ENCODE measurements at regions not wholly inside any gene's neighbourhood (a gene's known extent, or its start where the extent isn't known, plus 50 kb on each side); places are given as distances from the start of the nearest gene placed in this dataset.

- Histone ChIP-seq H3K9me3 (ENCODE audit: control insufficient read depth, insufficient read depth, low read depth, low read length) (no peaks in the 10 kb centered on the region), H3K27ac (ENCODE audit: extremely low read depth, low read depth, low read length) (no peak overlapping the region), H3K4me1 (ENCODE audit: control insufficient read depth, insufficient read depth, low read length) (no peaks in the 10 kb centered on the region), H3K36me3 (ENCODE audit: control insufficient read depth in 2 of 2, insufficient read depth in 1 of 2, low read length in 2 of 2) (no peaks in the 10 kb centered on the region), H3K4me3 (ENCODE audit: low read depth, low read length) (no peak overlapping the region)
- POLR2A ChIA-PET = no interaction called here
- CTCF ChIA-PET = no interaction called here
- TF ChIP-seq ZNF146 (tag by site-specific recombination; IDR thresholded peaks at IDR 0.05) (no peak), CTCF (tag by site-specific recombination; IDR thresholded peaks at IDR 0.05) (no peak), ZNF501 (tag by site-specific recombination; IDR thresholded peaks at IDR 0.05) (no peak), ZNF366 (tag by site-specific recombination; conservative IDR thresholded peaks at IDR 0.05) (no peak), AEBP2 (tag by site-specific recombination; IDR thresholded peaks at IDR 0.05; ENCODE audit: borderline replicate concordance) (no peak)
These were observed 177.7 kb downstream of the BTBD3 start for GRCh38 chr20:12095180-12095920.

- POLR2A ChIA-PET = no interaction called here
These were observed 180.7 kb downstream of the BTBD3 start for GRCh38 chr20:12098421-12098820.

More at GRCh38 chr20:12098421-12098820, 180.7 kb downstream of the BTBD3 start:
- Histone ChIP-seq H3K27ac (ENCODE audit: extremely low read depth, low read depth, low read length) (no peak overlapping the region), H3K4me1 (ENCODE audit: control insufficient read depth, insufficient read depth, low read length) (no peaks in the 10 kb centered on the region), H3K36me3 (ENCODE audit: control insufficient read depth in 2 of 2, insufficient read depth in 1 of 2, low read length in 2 of 2) (no peaks in the 10 kb centered on the region), H3K9me3 (ENCODE audit: control insufficient read depth, insufficient read depth, low read depth, low read length) (no peaks in the 10 kb centered on the region), H3K4me3 (ENCODE audit: low read depth, low read length) (no peak overlapping the region)
- no peak for TF ChIP-seq PRDM10 (tag by site-specific recombination; IDR thresholded peaks at IDR 0.05)
- TF ChIP-seq ZBTB20 (tag by site-specific recombination; IDR thresholded peaks at IDR 0.05) = no peak
- TF ChIP-seq ZNF785 (tag by site-specific recombination; IDR thresholded peaks at IDR 0.05) = no peak
- no peak for TF ChIP-seq ZNF121 (tag by site-specific recombination; IDR thresholded peaks at IDR 0.05)
- TF ChIP-seq INSM2 (tag by site-specific recombination; IDR thresholded peaks at IDR 0.05) = no peak
- TF ChIP-seq KLF8 (tag by site-specific recombination; IDR thresholded peaks at IDR 0.05) = no peak
- TF ChIP-seq ZEB2 (tag by site-specific recombination; IDR thresholded peaks at IDR 0.05) = no peak
- no peak for TF ChIP-seq ZNF292 (tag by site-specific recombination; IDR thresholded peaks at IDR 0.05; ENCODE audit: borderline replicate concordance, low read depth)
- no peak for TF ChIP-seq ZNF626 (tag by site-specific recombination; IDR thresholded peaks at IDR 0.05)
- no peak for TF ChIP-seq ZFP3 (tag by site-specific recombination; IDR thresholded peaks at IDR 0.05; ENCODE audit: low read depth)
- TF ChIP-seq ZNF670 (tag by site-specific recombination; IDR thresholded peaks at IDR 0.05; ENCODE audit: low read depth) = no peak
- TF ChIP-seq ZNF571 (tag by site-specific recombination; IDR thresholded peaks at IDR 0.05) = no peak
- TF ChIP-seq ZNF341 (tag by site-specific recombination; IDR thresholded peaks at IDR 0.05; ENCODE audit: low read depth) = no peak
- no peak for TF ChIP-seq KLF9 (tag by site-specific recombination; IDR thresholded peaks at IDR 0.05; ENCODE audit: low read depth)
- CTCF ChIA-PET = interaction anchor here (0.8 kb wide), 1 partner anchor 64 kb away, joined by 5 read pairs; no protein-coding TSS in a partner anchor
